Colonic mucosa (tissue), 4 donors: ENCODE measurements at regions not wholly inside any gene's neighbourhood (a gene's known extent, or its start where the extent isn't known, plus 50 kb on each side); places are given as distances from the start of the nearest gene placed in this dataset.

Experiments
- DNase-seq: peaks from one replicate; pipeline ENCODE4 v3.0.0-alpha.2; 2020
- H3K27ac ChIP-seq: fragments of 200-600 bp; one replicate; pipeline ENCODE4 v1.8.0; 2021
- H3K27me3 ChIP-seq: fragments of 200-600 bp; one replicate; pipeline ENCODE4 v1.8.0; 2021
- H3K36me3 ChIP-seq: fragments of 200-600 bp; one replicate; pipeline ENCODE4 v1.8.0; 2021
- H3K4me1 ChIP-seq: fragments of 200-600 bp; one replicate; pipeline ENCODE4 v1.8.0; 2021; ENCODE audit warnings: mild to moderate bottlenecking
- H3K4me3 ChIP-seq: fragments of 200-600 bp; one replicate; pipeline ENCODE4 v1.8.0; 2021
- H3K9ac ChIP-seq, 2 donors: one replicate each; pipeline ENCODE4 v1.7.0; 2013; ENCODE audit warnings: control low read depth in 2 of 2, low read depth in 2 of 2, low read length in 2 of 2
- H3K9me3 ChIP-seq: fragments of 200-600 bp; one replicate; pipeline ENCODE4 v1.8.0; 2021
- CTCF ChIP-seq: fragments of 200-600 bp; IDR thresholded peaks from one replicate; pipeline ENCODE4 v1.8.0; 2022; ENCODE audit warnings: antibody characterized with exemption, mild to moderate bottlenecking
- intact Hi-C: fragments of 100-400 bp; cut with DNase I; formaldehyde crosslinking; loops from one replicate; pipeline ENCODE4 v1.14.1; 2022
- donor health status: healthy.
- donor health status: DM: no; HTN: no; CAD: no.
- donor health status: DM: no; HTN: no; CAD: no.

GRCh38 chr2:150097901-150098531, 389.5 kb downstream of the RND3 start:
- peak; percentile 20 for TF ChIP-seq CTCF
- no peaks in the 10 kb centered on the region for H3K27me3 ChIP-seq
- H3K9me3 ChIP-seq = no peaks in the 10 kb centered on the region
- no peak overlapping the region for H3K4me3 ChIP-seq
- no peak overlapping the region for H3K9ac ChIP-seq
- intact Hi-C loops = no loop called here
- H3K36me3 ChIP-seq = no peaks in the 10 kb centered on the region
- DNase-seq = no peak
- H3K4me1 ChIP-seq = no peaks in the 10 kb centered on the region
- H3K27ac ChIP-seq = no peak overlapping the region

DNA sequence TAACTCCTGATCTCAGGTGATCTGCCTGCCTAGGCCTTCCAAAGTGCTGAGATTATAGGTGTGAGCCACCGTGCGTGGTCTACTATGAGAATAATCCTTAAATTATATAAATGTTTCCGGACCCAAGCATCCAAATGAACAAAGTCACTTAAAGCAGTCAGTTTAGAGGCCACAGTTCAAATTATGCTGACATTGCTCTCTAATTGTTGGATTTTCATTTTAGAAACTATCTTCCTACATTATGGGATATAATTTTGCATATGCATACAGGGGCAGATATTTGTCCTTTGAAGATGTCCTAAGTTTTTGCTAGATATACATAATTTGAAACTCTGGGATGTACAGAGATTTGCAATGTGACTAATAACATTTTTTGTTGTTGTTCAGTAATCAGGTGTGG, 390.1 kb downstream of the RND3 start:
- Histone ChIP-seq H3K9me3 (no peaks in the 10 kb centered on the region), H3K36me3 (no peaks in the 10 kb centered on the region), H3K9ac (no peak overlapping the region), H3K27me3 (no peaks in the 10 kb centered on the region), H3K4me3 (no peak overlapping the region), H3K27ac (no peak overlapping the region), H3K4me1 (no peaks in the 10 kb centered on the region)
- TF ChIP-seq CTCF = no peak
- DNase-seq = no peak
- intact Hi-C loops = no loop called here

- no peak for DNase-seq
These were observed 391.9 kb downstream of the RND3 start for GRCh38 chr2:150095361-150096095.

DNA sequence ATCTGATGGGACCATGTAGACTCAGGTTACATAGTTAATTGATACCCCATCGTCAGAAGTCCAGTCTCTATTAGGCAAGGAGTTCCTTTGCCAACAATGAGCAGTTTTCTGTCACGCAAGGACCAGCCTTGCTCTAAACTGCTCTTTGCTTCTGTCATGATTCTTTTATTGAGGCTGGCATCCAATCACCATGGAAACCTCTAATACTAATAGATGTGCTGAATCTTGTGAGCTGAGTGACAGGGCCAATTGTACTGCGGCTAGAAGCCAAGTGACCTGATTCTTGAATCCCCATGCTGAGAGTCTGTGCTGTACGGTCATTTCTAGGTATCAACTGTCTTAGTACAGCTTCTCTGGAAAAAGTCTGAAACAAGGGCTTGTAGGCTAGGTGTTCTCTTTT, 395.6 kb downstream of the RND3 start:
- no peak overlapping the region for H3K9ac ChIP-seq
- no peak overlapping the region for H3K27ac ChIP-seq
- H3K36me3 ChIP-seq = no peaks in the 10 kb centered on the region
- intact Hi-C loops = no loop called here
- no peaks in the 10 kb centered on the region for H3K27me3 ChIP-seq
- H3K4me3 ChIP-seq = no peak overlapping the region
- no peaks in the 10 kb centered on the region for H3K4me1 ChIP-seq
- no peaks in the 10 kb centered on the region for H3K9me3 ChIP-seq
- no peak for TF ChIP-seq CTCF
- no peak for DNase-seq

More at GRCh38 chr2:150095361-150096095, 391.9 kb downstream of the RND3 start:
- Histone ChIP-seq H3K27me3 (no peaks in the 10 kb centered on the region), H3K9me3 (no peaks in the 10 kb centered on the region), H3K36me3 (no peaks in the 10 kb centered on the region), H3K27ac (no peak overlapping the region), H3K4me3 (no peak overlapping the region), H3K9ac (no peak overlapping the region), H3K4me1 (no peaks in the 10 kb centered on the region)
- TF ChIP-seq CTCF = no peak
- intact Hi-C loops = no loop called here

- Histone ChIP-seq H3K27me3 (no peaks in the 10 kb centered on the region), H3K27ac (no peak overlapping the region), H3K9me3 (no peaks in the 10 kb centered on the region), H3K9ac (no peak overlapping the region), H3K36me3 (no peaks in the 10 kb centered on the region), H3K4me3 (no peak overlapping the region), H3K4me1 (no peaks in the 10 kb centered on the region)
- no peak for DNase-seq
- no peak for TF ChIP-seq CTCF
- intact Hi-C loops = no loop called here
These were observed 397.4 kb downstream of the RND3 start for GRCh38 chr2:150090031-150090430.
